CD14-positive monocyte (primary cell): ENCODE measurements at regions not wholly inside any gene's neighbourhood (a gene's known extent, or its start where the extent isn't known, plus 50 kb on each side); places are given as distances from the start of the nearest gene placed in this dataset.

Source experiments
- DNase-seq, 3 donors: peaks; one replicate each; pipeline ENCODE4 v3.0.0-alpha.2; 2011 to 2022
- H2AFZ ChIP-seq: 2 replicates; pipeline ENCODE4 v1.6.0; 2012; ENCODE audit warnings: mild to moderate bottlenecking, low read depth, low read length, inconsistent platforms; ENCODE audit not compliant: insufficient read depth, poor library complexity, severe bottlenecking
- H3K27ac ChIP-seq, 2 donors: 1 replicate in 1 of 2; 2 replicates in 1 of 2; pipeline ENCODE4 v1.5.1; 2012 to 2013; ENCODE audit warnings: low read length in 2 of 2, control low read depth in 1 of 2, inconsistent platforms in 1 of 2, low read depth in 1 of 2, mild to moderate bottlenecking in 1 of 2
- H3K27me3 ChIP-seq, 2 donors: one replicate each; pipeline versions ENCODE4 v1.6.0 to v1.6.1; 2011 to 2013; ENCODE audit warnings: low read length in 2 of 2; ENCODE audit not compliant: control insufficient read depth in 2 of 2, insufficient read depth in 2 of 2
- H3K36me3 ChIP-seq, 2 donors: replicated peaks in 1 of 2; 1 replicate in 1 of 2; 2 replicates in 1 of 2; pipeline versions ENCODE4 v1.5.1 to v1.6.1; 2012 to 2013; ENCODE audit warnings: low read length in 2 of 2, control low read depth in 1 of 2, inconsistent platforms in 1 of 2, mild to moderate bottlenecking in 1 of 2; ENCODE audit not compliant: insufficient read depth in 2 of 2, control insufficient read depth in 1 of 2
- H3K4me1 ChIP-seq, 2 donors: 1 replicate in 1 of 2; 2 replicates in 1 of 2; pipeline versions ENCODE4 v1.5.1 to v1.6.1; 2012 to 2013; ENCODE audit warnings: low read length in 2 of 2, control low read depth in 1 of 2, inconsistent platforms in 1 of 2, mild to moderate bottlenecking in 1 of 2, moderate library complexity in 1 of 2; ENCODE audit not compliant: insufficient read depth in 2 of 2, control insufficient read depth in 1 of 2
- H3K4me2 ChIP-seq: replicated peaks from 2 replicates; pipeline ENCODE3; 2012; ENCODE audit warnings: low read length, moderate library complexity, mild to moderate bottlenecking; ENCODE audit not compliant: poor library complexity, severe bottlenecking; ENCODE audit errors: extremely low read depth
- H3K4me3 ChIP-seq, 3 experiments: fragments of 200-600 bp in 1 of 3; sonication (generic) in 1 of 3; replicated peaks in 1 of 3; 1 replicate in 2 of 3; 2 replicates in 1 of 3; pipeline ENCODE4 v1.5.1; 2011 to 2013; ENCODE audit warnings: low read length in 3 of 3, mild to moderate bottlenecking in 3 of 3, control low read depth in 2 of 3, low read depth in 2 of 3, inconsistent platforms in 1 of 3, moderate library complexity in 1 of 3
- H3K79me2 ChIP-seq: 2 replicates; pipeline ENCODE4 v1.6.0; 2012; ENCODE audit warnings: mild to moderate bottlenecking, control low read depth, inconsistent platforms, low read length, moderate library complexity; ENCODE audit not compliant: insufficient read depth
- H3K9ac ChIP-seq: 2 replicates; pipeline ENCODE4 v1.6.0; 2017; ENCODE audit warnings: low read length, mild to moderate bottlenecking; ENCODE audit not compliant: insufficient read depth, poor library complexity, severe bottlenecking
- H3K9me3 ChIP-seq, 2 donors: replicated peaks in 1 of 2; 1 replicate in 1 of 2; 2 replicates in 1 of 2; pipeline versions ENCODE4 v1.5.1 to v1.6.1; 2012 to 2013; ENCODE audit warnings: low read length in 2 of 2, control low read depth in 1 of 2; ENCODE audit not compliant: control insufficient read depth in 1 of 2, insufficient read depth in 1 of 2
- H4K20me1 ChIP-seq: 2 replicates; pipeline ENCODE4 v1.6.0; 2012; ENCODE audit warnings: mild to moderate bottlenecking, low read length, control low read depth, moderate library complexity; ENCODE audit not compliant: insufficient read depth
- H3K27ac Mint-ChIP-seq, 7 donors: one replicate each; pipeline ENCODE4 v1.8.0; 2020; ENCODE audit warnings: mild to moderate bottlenecking in 7 of 7, mixed read lengths in 7 of 7, moderate library complexity in 6 of 7, inconsistent platforms in 2 of 7
- H3K27me3 Mint-ChIP-seq, 3 donors: one replicate each; pipeline ENCODE4 v1.8.0; 2021 to 2022; ENCODE audit warnings: low read depth in 3 of 3, mild to moderate bottlenecking in 3 of 3, mixed read lengths in 3 of 3, moderate library complexity in 3 of 3, inconsistent platforms in 1 of 3
- H3K36me3 Mint-ChIP-seq, 2 donors: one replicate each; pipeline ENCODE4 v1.8.0; 2020; ENCODE audit warnings: mixed read lengths in 2 of 2, inconsistent platforms in 1 of 2, mild to moderate bottlenecking in 1 of 2
- H3K4me1 Mint-ChIP-seq: one replicate; pipeline ENCODE4 v1.8.0; 2020; ENCODE audit warnings: mild to moderate bottlenecking, mixed read lengths
- H3K4me3 Mint-ChIP-seq, 2 donors: one replicate each; pipeline ENCODE4 v1.8.0; 2020; ENCODE audit warnings: mild to moderate bottlenecking in 2 of 2, mixed read lengths in 2 of 2, moderate library complexity in 1 of 2
- H3K9me3 Mint-ChIP-seq, 7 donors: one replicate each; pipeline ENCODE4 v1.8.0; 2020 to 2022; ENCODE audit warnings: mixed read lengths in 7 of 7, mild to moderate bottlenecking in 6 of 7, moderate library complexity in 6 of 7, inconsistent platforms in 2 of 7
- CTCF ChIP-seq: fragments of 200-600 bp; IDR thresholded peaks from one replicate; pipeline ENCODE4 v1.8.0; 2022; ENCODE audit warnings: antibody characterized with exemption, mild to moderate bottlenecking
- WGBS: methylation state at CpG from one replicate; pipeline ENCODE4 v1.1.5; 2013; ENCODE audit warnings: missing lambda C conversion rate; ENCODE audit not compliant: insufficient coverage; 5-methylcytosine and 5-hydroxymethylcytosine counted together
- intact Hi-C, 2 donors: fragments of 100-400 bp; cut with micrococcal nuclease; formaldehyde crosslinking; loops; one replicate each; pipeline versions ENCODE4 v1.15.0 to v1.15.1; 2023

- Histone ChIP-seq H3K9me3 (peaks cover 5 to 17% of the 10 kb centered on the region in 2 donors), H4K20me1 (no peaks in the 10 kb centered on the region), H3K27ac (no peak overlapping the region), H3K4me1 (no peaks in the 10 kb centered on the region), H3K27me3 (no peaks in the 10 kb centered on the region), H3K4me3 (no peak overlapping the region), H3K9ac (no peak overlapping the region), H2AFZ (no peak overlapping the region), H3K79me2 (no peaks in the 10 kb centered on the region), H3K4me2 (no peak overlapping the region), H3K36me3 (no peaks in the 10 kb centered on the region)
- Mint-ChIP-seq H3K9me3 (peaks cover 3 to 17% (median 11%) of the 10 kb centered on the region in 7 donors), H3K4me3 (no peak overlapping the region), H3K4me1 (no peaks in the 10 kb centered on the region), H3K27ac (no peak overlapping the region), H3K27me3 (no peaks in the 10 kb centered on the region), H3K36me3 (no peaks in the 10 kb centered on the region)
- no peak for TF ChIP-seq CTCF
- WGBS, result 76% methylated on average over 2 of the region's 6 CpGs
- intact Hi-C loops, result no loop called here
- no peak for DNase-seq
Measured at GRCh38 chr12:126493366-126494108, 1428.3 kb downstream of the AACS start.

GRCh38 chr12:126496201-126496600 is 1431.0 kb downstream of the AACS start:
- Histone ChIP-seq H2AFZ (no peak overlapping the region), H3K79me2 (no peaks in the 10 kb centered on the region), H3K4me3 (no peak overlapping the region), H3K4me2 (no peak overlapping the region), H3K27ac (no peak overlapping the region), H3K36me3 (no peaks in the 10 kb centered on the region), H4K20me1 (no peaks in the 10 kb centered on the region), H3K27me3 (no peaks in the 10 kb centered on the region), H3K9ac (no peak overlapping the region), H3K4me1 (no peaks in the 10 kb centered on the region), H3K9me3 (peaks cover 4 to 15% of the 10 kb centered on the region in 2 donors)
- Mint-ChIP-seq H3K4me3 (no peak overlapping the region), H3K27ac (no peak overlapping the region), H3K27me3 (no peaks in the 10 kb centered on the region), H3K9me3 (peaks cover 0 to 19% (median 4%) of the 10 kb centered on the region in 7 donors), H3K4me1 (no peaks in the 10 kb centered on the region), H3K36me3 (no peaks in the 10 kb centered on the region)
- WGBS, result no CpG with 5 or more reads among the region's 3 CpGs
- no peak for DNase-seq
- TF ChIP-seq CTCF, result no peak
- intact Hi-C loops, result no loop called here
